Adrenal gland (tissue), 5 donors: ENCODE measurements at regions not wholly inside any gene's neighbourhood (a gene's known extent, or its start where the extent isn't known, plus 50 kb on each side); places are given as distances from the start of the nearest gene placed in this dataset.
"Not testable (repeated sequence)": the region's sequence is repeated elsewhere in the genome, so short reads cannot be mapped to it uniquely, and the experiment has no call there.

Source experiments
- CTCF ChIP-seq, 6 experiments: fragments of 450-650 bp in 4 of 6; fragments of 200-600 bp in 2 of 6; sonication (generic) in 1 of 6; IDR thresholded peaks; 1 replicate in 5 of 6; 2 replicates in 1 of 6; pipeline versions ENCODE4 v1.5.1 to v1.8.0; 2016 to 2021; ENCODE audit warnings: antibody characterized with exemption in 6 of 6, mild to moderate bottlenecking in 2 of 6, moderate library complexity in 1 of 6
- POLR2A ChIP-seq, 2 donors: fragments of 450-650 bp; IDR thresholded peaks; one replicate each; pipeline ENCODE4 v1.6.1; 2017; ENCODE audit warnings: antibody characterized with exemption in 2 of 2, mild to moderate bottlenecking in 2 of 2, moderate library complexity in 1 of 2
- donor health status: DM: no; HTN: no; CAD: no.

GRCh38 chr7:76202-76601 is 116.2 kb upstream of the FAM20C start:
- TF ChIP-seq CTCF, POLR2A (IDR thresholded peaks at IDR 0.05): not testable (repeated sequence)
